HCT116 (cell line): ENCODE measurements at regions not wholly inside any gene's neighbourhood (a gene's known extent, or its start where the extent isn't known, plus 50 kb on each side); places are given as distances from the start of the nearest gene placed in this dataset.

ENCODE experiments used
- CEBPB ChIP-seq: IDR thresholded peaks from 2 replicates; pipeline ENCODE4 v1.6.1; 2012; ENCODE audit warnings: low read depth
- CTCF ChIP-seq, 3 experiments: fragments of 200-600 bp in 1 of 3; sonication (generic) in 1 of 3; IDR thresholded peaks in 2 of 3; conservative IDR thresholded peaks in 1 of 3; 2 replicates each; pipeline ENCODE4 v1.5.1; 2012 to 2017; ENCODE audit warnings: low read depth in 2 of 3, low read length in 2 of 3, antibody characterized with exemption in 1 of 3, borderline replicate concordance in 1 of 3, control low read depth in 1 of 3, mild to moderate bottlenecking in 1 of 3, mixed read lengths in 1 of 3, mixed run types in 1 of 3, moderate library complexity in 1 of 3; ENCODE audit not compliant: insufficient read depth in 1 of 3
- EZH2 ChIP-seq: fragments of 200-600 bp; sonication (generic); IDR thresholded peaks from 2 replicates; pipeline ENCODE4 v1.6.1; 2017; ENCODE audit warnings: antibody characterized with exemption, mixed run types
- EZH2phosphoT487 ChIP-seq: fragments of 200-600 bp; IDR thresholded peaks from 2 replicates; pipeline ENCODE4 v1.6.1; 2018; ENCODE audit warnings: antibody characterized with exemption, borderline replicate concordance
- POLR2A ChIP-seq: IDR thresholded peaks from 2 replicates; pipeline ENCODE4 v1.7.0; 2011; ENCODE audit warnings: borderline replicate concordance; ENCODE audit not compliant: insufficient read depth, insufficient read length; ENCODE audit errors: extremely low read depth
- POLR2AphosphoS5 ChIP-seq: IDR thresholded peaks from 2 replicates; pipeline ENCODE4 v1.6.1; 2011; ENCODE audit warnings: mild to moderate bottlenecking, low read depth, low read length, moderate library complexity
- RAD21 ChIP-seq: IDR thresholded peaks from 2 replicates; pipeline ENCODE4 v1.6.1; 2012; ENCODE audit warnings: low read depth, mild to moderate bottlenecking
- SIN3A ChIP-seq: IDR thresholded peaks from 2 replicates; pipeline ENCODE4 v1.6.1; 2012; ENCODE audit warnings: low read depth
- SP1 ChIP-seq: IDR thresholded peaks from 2 replicates; pipeline ENCODE4 v1.6.1; 2012; ENCODE audit warnings: low read depth
- SRF ChIP-seq: IDR thresholded peaks from 2 replicates; pipeline ENCODE4 v1.6.1; 2012; ENCODE audit warnings: low read depth
- TCF7L2 ChIP-seq: IDR thresholded peaks from 2 replicates; pipeline ENCODE4 v1.7.0; 2011; ENCODE audit warnings: borderline replicate concordance, inconsistent platforms; ENCODE audit not compliant: insufficient read depth, insufficient read length; ENCODE audit errors: extremely low read depth
- TF ChIP-seq, protein P1 (sequence below): IDR thresholded peaks from 2 replicates; pipeline ENCODE4 v1.6.1; 2012

DNA sequence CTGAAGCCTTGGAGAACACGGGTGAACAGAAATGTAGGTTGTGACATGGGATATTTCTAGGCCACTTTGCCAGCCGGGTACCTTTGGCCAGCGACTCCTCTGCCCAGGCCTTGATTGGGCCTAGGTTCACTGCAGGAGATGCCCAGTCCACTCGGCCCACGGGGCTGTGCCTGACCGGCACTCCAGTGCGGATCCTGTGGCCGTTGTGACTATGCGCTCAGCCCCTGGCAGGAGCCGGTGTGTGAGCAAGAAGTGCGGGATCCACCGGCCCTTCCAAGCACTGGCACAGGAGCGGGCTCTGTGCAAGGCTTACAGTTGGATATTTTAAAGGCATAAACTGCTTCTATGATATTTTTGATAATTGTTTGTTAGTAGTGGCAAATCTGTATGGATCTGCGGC, 1042.5 kb upstream of the PCDH9 start:
- TF ChIP-seq CTCF (IDR thresholded peaks at IDR 0.05 in 2 of 3, conservative IDR thresholded peaks at IDR 0.05 in 1 of 3; ENCODE audit: borderline replicate concordance in 1 of 3, insufficient read depth in 1 of 3, low read depth in 2 of 3, low read length in 2 of 3) = no peak
- no peak for TF ChIP-seq POLR2A
- TF ChIP-seq EZH2phosphoT487 = no peak
- no peak for TF ChIP-seq TCF7L2
- no peak for TF ChIP-seq POLR2AphosphoS5
- no peak for TF ChIP-seq RAD21
- no peak for TF ChIP-seq CEBPB
- no peak for TF ChIP-seq SIN3A
- TF ChIP-seq EZH2 = no peak
- TF ChIP-seq, protein P1, sequence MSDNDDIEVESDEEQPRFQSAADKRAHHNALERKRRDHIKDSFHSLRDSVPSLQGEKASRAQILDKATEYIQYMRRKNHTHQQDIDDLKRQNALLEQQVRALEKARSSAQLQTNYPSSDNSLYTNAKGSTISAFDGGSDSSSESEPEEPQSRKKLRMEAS = no peak
- no peak for TF ChIP-seq SP1
- no peak for TF ChIP-seq SRF
